ENCODE measurements at regions not wholly inside any gene's neighbourhood (a gene's known extent, or its start where the extent isn't known, plus 50 kb on each side); places are given as distances from the start of the nearest gene placed in this dataset.

- TF ChIP-seq CTCF (IDR thresholded peaks at IDR 0.05), result no peak
- TF ChIP-seq POLR2A (IDR thresholded peaks at IDR 0.05), result no peak
Measured at GRCh38 chr1:232570007-232570406, 59.9 kb downstream of the SIPA1L2 start.
